Activated CD8-positive, alpha-beta T cell treated with anti-CD3 and anti-CD28 coated beads for 36 hours (primary cell): ENCODE measurements at regions not wholly inside any gene's neighbourhood (a gene's known extent, or its start where the extent isn't known, plus 50 kb on each side); places are given as distances from the start of the nearest gene placed in this dataset.

Experiments used
- ATAC-seq: fragments of 200-7000 bp; cut with Tn5 transposase; one replicate; pipeline ENCODE4 v1.10.0; 2021; ENCODE audit warnings: mild to moderate bottlenecking, moderate library complexity
- CTCF ChIA-PET: fragments of 350-600 bp; sonication (Branson Sonifier 250); formaldehyde crosslinking; loops from one replicate; lab custom pipeline; 2021; ENCODE audit warnings: antibody characterized with exemption; lab: Charles Lee
- POLR2A ChIA-PET: fragments of 350-600 bp; sonication (Branson Sonifier 250); formaldehyde crosslinking; loops from one replicate; lab custom pipeline; 2021; ENCODE audit warnings: antibody characterized with exemption; lab: Charles Lee
- DNase-seq: peaks from one replicate; pipeline ENCODE4 v3.0.0-alpha.2; 2020
- H3K27ac Mint-ChIP-seq: one replicate; pipeline ENCODE4 v1.8.0; 2021; ENCODE audit warnings: mild to moderate bottlenecking, mixed read lengths
- H3K27me3 Mint-ChIP-seq: one replicate; pipeline ENCODE4 v1.8.0; 2021; ENCODE audit warnings: mixed read lengths
- H3K36me3 Mint-ChIP-seq: one replicate; pipeline ENCODE4 v1.8.0; 2021; ENCODE audit warnings: low read depth, mixed read lengths
- H3K4me1 Mint-ChIP-seq: one replicate; pipeline ENCODE4 v1.8.0; 2021; ENCODE audit warnings: low read depth, mixed read lengths
- H3K4me3 Mint-ChIP-seq: one replicate; pipeline ENCODE4 v1.8.0; 2021; ENCODE audit warnings: mild to moderate bottlenecking, moderate library complexity, mixed read lengths
- H3K9me3 Mint-ChIP-seq: one replicate; pipeline ENCODE4 v1.8.0; 2021; ENCODE audit warnings: mixed read lengths
- CTCF ChIP-seq: fragments of 200-600 bp; IDR thresholded peaks from one replicate; pipeline ENCODE4 v1.8.0; 2022; ENCODE audit warnings: antibody characterized with exemption, mild to moderate bottlenecking
- intact Hi-C: fragments of 100-400 bp; cut with micrococcal nuclease; formaldehyde crosslinking; loops from one replicate; pipeline ENCODE4 v1.10.0; 2022

DNA sequence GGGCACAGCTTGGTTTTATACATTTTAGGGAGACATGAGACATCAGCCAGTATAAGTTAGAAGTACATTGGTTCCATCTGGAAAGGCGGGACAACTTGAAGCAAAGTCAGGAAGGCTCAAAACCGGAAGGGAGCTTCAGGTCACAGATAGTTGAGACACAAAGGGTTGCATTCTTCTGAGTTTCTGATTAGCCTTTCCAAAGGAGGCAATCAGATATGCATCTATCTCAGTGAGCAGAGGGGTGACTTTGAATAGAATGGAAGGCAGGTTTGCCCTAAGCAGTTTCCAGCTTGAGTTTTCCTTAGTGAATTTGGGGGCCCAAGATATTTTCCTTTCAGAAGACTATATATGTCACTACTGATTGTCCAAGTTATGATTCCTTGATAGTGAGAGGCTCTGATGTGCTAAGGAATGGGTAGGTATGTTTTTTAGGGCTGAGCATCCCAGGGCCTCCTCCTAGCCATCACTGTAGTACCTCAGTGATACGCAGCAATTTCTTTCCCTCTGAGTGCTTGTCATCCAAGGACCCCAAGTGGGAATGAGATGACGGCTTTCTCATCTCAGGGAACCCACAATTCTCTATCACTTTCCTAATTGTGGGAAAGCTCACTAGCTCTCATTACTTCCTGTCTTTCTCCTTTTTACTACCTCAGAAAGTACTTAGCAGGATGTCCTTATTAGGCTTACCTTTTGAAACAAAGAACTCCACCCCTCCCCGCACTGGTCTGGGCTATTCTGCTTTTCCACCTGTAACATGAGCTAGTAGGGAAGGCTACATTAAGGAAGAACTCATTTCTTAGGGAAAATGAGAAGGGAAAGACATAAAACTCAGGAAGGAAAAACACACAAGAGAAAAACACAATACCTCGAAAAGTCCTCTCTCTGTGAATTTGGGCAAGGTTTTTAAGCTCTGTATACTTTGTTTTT lies 632.7 kb downstream of the RAPGEF2 start:
- Mint-ChIP-seq H3K27ac (no peak overlapping the region), H3K4me3 (no peak overlapping the region), H3K36me3 (no peaks in the 10 kb centered on the region), H3K9me3 (no peaks in the 10 kb centered on the region), H3K27me3 (no peaks in the 10 kb centered on the region), H3K4me1 (no peaks in the 10 kb centered on the region)
- intact Hi-C loops: no loop called here
- ChIA-PET POLR2A (no interaction called here), CTCF (interaction anchor here (1.2 to 1.6 kb wide), 2 partner anchors 16 to 29 kb away, joined by 3 read pairs; no protein-coding TSS in a partner anchor)
- ATAC-seq: no peak
- no peak for TF ChIP-seq CTCF
- DNase-seq: no peak

GRCh38 chr4:159736411-159736810 lies 633.5 kb downstream of the RAPGEF2 start:
- H3K27ac Mint-ChIP-seq: no peak overlapping the region
- CTCF ChIA-PET: interaction anchor here (1.6 kb wide), 1 partner anchor 28 kb away, joined by 3 read pairs; no protein-coding TSS in a partner anchor

DNA sequence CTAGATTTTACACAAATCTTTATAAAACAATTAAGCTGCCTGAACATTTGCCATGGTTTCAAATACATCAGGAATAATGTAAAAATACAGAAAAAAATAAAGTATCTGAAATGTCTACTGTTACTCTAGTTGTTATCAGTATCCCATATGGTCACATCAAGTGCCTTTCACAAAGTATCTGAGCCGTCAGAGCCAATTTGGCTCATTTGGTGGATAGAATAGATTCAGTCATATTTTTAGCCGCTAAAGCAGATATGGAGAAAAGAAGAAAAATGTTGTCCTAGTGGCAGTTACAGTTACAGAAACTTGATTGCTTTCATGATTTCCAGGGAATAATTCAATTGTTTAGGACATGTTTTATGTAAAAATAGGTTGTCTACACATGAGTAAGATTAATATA lies 641.1 kb downstream of the RAPGEF2 start:
- no peaks in the 10 kb centered on the region for H3K4me1 Mint-ChIP-seq
- peaks cover 11% of the 10 kb centered on the region for H3K9me3 Mint-ChIP-seq
- ChIA-PET CTCF (no interaction called here), POLR2A (no interaction called here)
- no peak for TF ChIP-seq CTCF
- intact Hi-C loops: no loop called here
- no peak for DNase-seq
- no peak for ATAC-seq
- no peak overlapping the region for H3K4me3 Mint-ChIP-seq
- no peaks in the 10 kb centered on the region for H3K36me3 Mint-ChIP-seq
- no peaks in the 10 kb centered on the region for H3K27me3 Mint-ChIP-seq
- no peak overlapping the region for H3K27ac Mint-ChIP-seq

More at GRCh38 chr4:159736411-159736810, 633.5 kb downstream of the RAPGEF2 start:
- Mint-ChIP-seq H3K9me3 (peaks cover 3% of the 10 kb centered on the region), H3K4me1 (no peaks in the 10 kb centered on the region), H3K4me3 (no peak overlapping the region), H3K36me3 (no peaks in the 10 kb centered on the region), H3K27me3 (no peaks in the 10 kb centered on the region)
- DNase-seq (no peak), ATAC-seq (no peak)
- intact Hi-C loops: no loop called here
- POLR2A ChIA-PET: no interaction called here
- TF ChIP-seq CTCF: no peak

DNA sequence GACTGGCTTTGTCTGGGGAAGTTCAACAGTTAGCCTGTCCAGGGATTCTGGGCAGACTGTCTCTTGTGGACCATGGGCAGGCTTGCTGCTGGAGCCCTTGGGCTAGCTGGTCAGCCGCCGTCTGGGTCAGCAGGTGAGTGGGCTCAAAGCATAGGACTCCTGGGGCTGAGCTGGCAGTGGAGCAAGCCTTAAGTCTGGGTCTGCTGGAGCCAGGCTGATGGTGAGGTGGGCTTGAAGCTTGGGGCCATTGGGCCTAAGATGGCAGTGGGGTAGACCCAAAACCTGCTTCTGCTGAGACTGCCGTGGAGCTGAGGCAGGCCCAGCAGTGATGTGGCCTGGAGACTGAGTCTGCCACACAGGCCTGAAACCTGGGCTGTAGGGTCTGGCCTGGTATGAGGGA lies 645.1 kb downstream of the RAPGEF2 start:
- TF ChIP-seq CTCF: no peak
- ATAC-seq: no peak
- H3K27me3 Mint-ChIP-seq: no peaks in the 10 kb centered on the region

DNA sequence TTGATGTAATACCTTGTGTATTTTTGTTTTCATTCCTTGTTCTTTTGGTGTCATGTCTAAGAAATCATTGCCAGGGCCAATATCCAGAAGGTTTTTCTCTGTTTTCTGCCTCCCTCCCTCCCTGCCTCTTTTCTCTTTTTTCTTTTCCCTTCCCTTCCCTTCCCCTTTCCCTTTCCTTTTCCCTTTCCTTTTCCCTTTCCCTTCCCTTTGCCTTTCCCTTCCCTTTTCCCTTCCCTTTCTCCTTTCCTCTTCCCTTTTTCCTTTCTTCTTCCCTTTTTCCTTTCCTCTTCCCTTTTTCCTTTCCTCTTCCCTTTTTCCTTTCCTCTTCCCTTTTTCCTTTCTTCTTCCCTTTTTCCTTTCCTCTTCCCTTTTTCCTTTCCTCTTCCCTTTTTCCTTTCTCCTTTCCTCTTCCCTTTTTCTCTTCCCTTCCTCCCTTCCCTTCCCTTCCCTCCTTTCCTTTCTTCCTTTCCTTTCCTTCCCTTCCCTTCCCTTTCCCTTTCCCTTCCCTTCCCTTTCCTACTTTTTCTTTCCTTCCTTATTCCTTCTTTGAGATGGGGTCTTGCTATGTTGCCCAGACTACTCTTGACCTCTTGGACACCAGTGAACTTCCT lies 646.1 kb downstream of the RAPGEF2 start:
- ATAC-seq (no peak), DNase-seq (no peak)
- H3K27me3 Mint-ChIP-seq: no peaks in the 10 kb centered on the region
- intact Hi-C loops: no loop called here
- no peak overlapping the region for H3K27ac Mint-ChIP-seq
- peaks cover 9% of the 10 kb centered on the region for H3K9me3 Mint-ChIP-seq
- H3K4me3 Mint-ChIP-seq: no peak overlapping the region
- ChIA-PET POLR2A (no interaction called here), CTCF (interaction anchor here (0.8 kb wide), 1 partner anchor 16 kb away, joined by 3 read pairs; no protein-coding TSS in a partner anchor)
- H3K36me3 Mint-ChIP-seq: no peaks in the 10 kb centered on the region
- H3K4me1 Mint-ChIP-seq: no peaks in the 10 kb centered on the region
- no peak for TF ChIP-seq CTCF

More for the DNA sequence above, 645.1 kb downstream of the RAPGEF2 start:
- intact Hi-C loops: no loop called here
- Mint-ChIP-seq H3K36me3 (no peaks in the 10 kb centered on the region), H3K9me3 (peaks cover 9% of the 10 kb centered on the region), H3K4me3 (no peak overlapping the region), H3K4me1 (no peaks in the 10 kb centered on the region), H3K27ac (no peak overlapping the region)
- POLR2A ChIA-PET: no interaction called here
- CTCF ChIA-PET: interaction anchor here (0.8 kb wide), 1 partner anchor 17 kb away, joined by 3 read pairs; no protein-coding TSS in a partner anchor
- DNase-seq: no peak
